IMR-90 (cell line): ENCODE measurements at regions not wholly inside any gene's neighbourhood (a gene's known extent, or its start where the extent isn't known, plus 50 kb on each side); places are given as distances from the start of the nearest gene placed in this dataset.

Source experiments
- ATAC-seq: fragments of 200-7000 bp; cut with Tn5 transposase; 2 replicates; pipeline ENCODE4 v1.9.1; 2020; ENCODE audit warnings: low read depth, mild to moderate bottlenecking, moderate library complexity
- BruUV-seq: library from RNA; stranded (reverse); fragments of 400-500 nt; replicated peaks from 2 replicates; lab custom pipeline; 2021; lab: Mats Ljungman, UMichigan
- CTCF ChIA-PET: fragments of 300-600 bp; formaldehyde crosslinking; extraction: SDS; loops from one replicate; lab custom pipeline; 2021; ENCODE audit warnings: antibody characterized with exemption; lab: Yijun Ruan, JAX
- POLR2A ChIA-PET: fragments of 300-600 bp; sonication (Branson Sonifier 250); formaldehyde crosslinking; loops from one replicate; lab custom pipeline; 2022; ENCODE audit warnings: antibody characterized with exemption; ENCODE audit not compliant: unreplicated experiment; lab: Charles Lee
- DNase-seq: peaks from one replicate; pipeline ENCODE4 v3.0.0; 2013
- H2AFZ ChIP-seq: replicated peaks from 2 replicates; pipeline ENCODE3; 2013; ENCODE audit warnings: low read length, mild to moderate bottlenecking; ENCODE audit not compliant: poor library complexity
- H2AK5ac ChIP-seq: 2 replicates; pipeline ENCODE4 v1.6.1; 2013; ENCODE audit warnings: low read depth, low read length, inconsistent platforms
- H2AK9ac ChIP-seq: replicated peaks from 2 replicates; pipeline ENCODE3; 2013; ENCODE audit warnings: mild to moderate bottlenecking, low read depth, low read length, moderate library complexity; ENCODE audit not compliant: poor library complexity
- H2BK120ac ChIP-seq: 2 replicates; pipeline ENCODE4 v1.6.1; 2013; ENCODE audit warnings: low read depth, low read length, inconsistent platforms
- H2BK15ac ChIP-seq: 3 replicates; pipeline ENCODE4 v1.6.1; 2013; ENCODE audit warnings: low read depth, low read length, inconsistent platforms
- H2BK20ac ChIP-seq: 2 replicates; pipeline ENCODE4 v1.6.1; 2013; ENCODE audit warnings: low read depth, mild to moderate bottlenecking, inconsistent platforms, low read length, moderate library complexity
- H2BK5ac ChIP-seq: 2 replicates; pipeline ENCODE4 v1.6.1; 2013; ENCODE audit warnings: mild to moderate bottlenecking, low read depth, low read length, inconsistent platforms; ENCODE audit not compliant: poor library complexity, severe bottlenecking
- H3K14ac ChIP-seq: replicated peaks from 2 replicates; pipeline ENCODE4 v1.6.1; 2013; ENCODE audit warnings: low read depth, low read length, inconsistent platforms
- H3K18ac ChIP-seq: 2 replicates; pipeline ENCODE4 v1.6.1; 2013; ENCODE audit warnings: low read depth, low read length, control low read depth
- H3K23ac ChIP-seq: 2 replicates; pipeline ENCODE4 v1.6.1; 2013; ENCODE audit warnings: low read depth, low read length, inconsistent platforms
- H3K27ac ChIP-seq: 2 replicates; pipeline ENCODE4 v1.5.1; 2013; ENCODE audit warnings: mild to moderate bottlenecking, control low read depth, low read length; ENCODE audit not compliant: insufficient read depth
- H3K27me3 ChIP-seq: 2 replicates; pipeline ENCODE4 v1.6.1; 2013; ENCODE audit warnings: low read length; ENCODE audit not compliant: control insufficient read depth, insufficient read depth
- H3K36me3 ChIP-seq: 2 replicates; pipeline ENCODE4 v1.6.1; 2013; ENCODE audit warnings: low read length, mixed read lengths; ENCODE audit not compliant: control insufficient read depth, insufficient read depth
- H3K4ac ChIP-seq: 2 replicates; pipeline ENCODE4 v1.6.1; 2013; ENCODE audit warnings: low read depth, low read length, inconsistent platforms
- H3K4me1 ChIP-seq: 2 replicates; pipeline ENCODE4 v1.6.1; 2013; ENCODE audit warnings: low read length, mixed read lengths; ENCODE audit not compliant: control insufficient read depth, insufficient read depth
- H3K4me2 ChIP-seq: 2 replicates; pipeline ENCODE4 v1.6.1; 2013; ENCODE audit warnings: low read depth, mild to moderate bottlenecking, control low read depth, low read length, moderate library complexity
- H3K4me3 ChIP-seq: 2 replicates; pipeline ENCODE4 v1.5.1; 2013; ENCODE audit warnings: low read depth, mild to moderate bottlenecking, control low read depth, low read length, moderate library complexity; ENCODE audit not compliant: insufficient read depth
- H3K56ac ChIP-seq: 2 replicates; pipeline ENCODE4 v1.6.1; 2013; ENCODE audit warnings: low read length, inconsistent platforms; ENCODE audit not compliant: insufficient read depth; ENCODE audit errors: extremely low read depth
- H3K79me1 ChIP-seq, 2 experiments: 2 replicates each; pipeline ENCODE4 v1.6.1; 2013; ENCODE audit warnings: low read length in 2 of 2, inconsistent platforms in 1 of 2, low read depth in 1 of 2
- H3K9ac ChIP-seq: 2 replicates; pipeline ENCODE4 v1.6.1; 2013; ENCODE audit warnings: low read depth, low read length, control low read depth
- H3K9me1 ChIP-seq: 2 replicates; pipeline ENCODE4 v1.6.1; 2013; ENCODE audit warnings: low read length, inconsistent platforms; ENCODE audit not compliant: insufficient read depth
- H3K9me3 ChIP-seq: 2 replicates; pipeline ENCODE4 v1.6.1; 2013; ENCODE audit warnings: low read length; ENCODE audit not compliant: control insufficient read depth, insufficient read depth
- H4K20me1 ChIP-seq: 2 replicates; pipeline ENCODE4 v1.6.1; 2013; ENCODE audit warnings: low read length, inconsistent platforms; ENCODE audit not compliant: insufficient read depth
- H4K5ac ChIP-seq: 2 replicates; pipeline ENCODE4 v1.6.1; 2013; ENCODE audit warnings: mild to moderate bottlenecking, low read depth, low read length, control low read depth
- H4K8ac ChIP-seq, 2 experiments: 2 replicates each; pipeline ENCODE4 v1.6.1; 2013; ENCODE audit warnings: low read depth in 2 of 2, low read length in 2 of 2, control low read depth in 1 of 2, inconsistent platforms in 1 of 2
- H4K91ac ChIP-seq: 2 replicates; pipeline ENCODE4 v1.6.1; 2013; ENCODE audit warnings: low read depth, low read length, inconsistent platforms; ENCODE audit not compliant: insufficient read depth
- BHLHE40 ChIP-seq: fragments of 150-350 bp; IDR thresholded peaks from 2 replicates; pipeline ENCODE4 v1.6.1; 2016; ENCODE audit warnings: mild to moderate bottlenecking, low read depth, low read length
- CEBPB ChIP-seq: IDR thresholded peaks from 2 replicates; pipeline ENCODE4 v1.6.1; 2012; ENCODE audit warnings: low read depth, low read length, improper control_type of control experiment
- MXI1 ChIP-seq: IDR thresholded peaks from 2 replicates; pipeline ENCODE4 v1.6.1; 2012; ENCODE audit warnings: low read depth, mild to moderate bottlenecking, low read length, moderate library complexity, borderline replicate concordance
- POLR2A ChIP-seq: IDR thresholded peaks from 2 replicates; pipeline ENCODE4 v1.6.1; 2012; ENCODE audit warnings: mild to moderate bottlenecking, low read depth, low read length
- RFX5 ChIP-seq: IDR thresholded peaks from 2 replicates; pipeline ENCODE4 v1.8.0; 2012; ENCODE audit warnings: low read depth, mild to moderate bottlenecking, low read length, moderate library complexity
- WGBS, 2 experiments: methylation state at CpG; one replicate each; pipeline versions ENCODE4 v1.1.5 to v1.1.7; 2013; ENCODE audit warnings: missing lambda C conversion rate in 2 of 2; ENCODE audit not compliant: insufficient read length in 1 of 2; ENCODE audit errors: extremely low coverage in 2 of 2; 5-methylcytosine and 5-hydroxymethylcytosine counted together
- dilution Hi-C: fragments of 300-500 bp; cut with HindIII; formaldehyde crosslinking; loops from one replicate; pipeline ENCODE4 v1.14.3; 2018; ENCODE audit warnings: low sequenced_read_pairs; ENCODE audit not compliant: unreplicated experiment
- in situ Hi-C: fragments of 300-500 bp; cut with MboI; formaldehyde crosslinking; loops from 3 replicates; pipeline ENCODE4 v1.14.3; 2019; ENCODE audit warnings: low sequenced_read_pairs, inconsistent platforms, mixed read lengths
- intact Hi-C: fragments of 100-400 bp; cut with micrococcal nuclease; formaldehyde crosslinking; loops from 2 replicates; pipeline ENCODE4 v1.10.0; 2022
- TF ChIP-seq, protein P1 (sequence below): fragments of 150-350 bp; IDR thresholded peaks from 2 replicates; pipeline ENCODE4 v1.6.1; 2017; ENCODE audit warnings: mild to moderate bottlenecking, antibody characterized with exemption, low read length, low read depth
- TF ChIP-seq, protein P2 (sequence below): fragments of 150-350 bp; IDR thresholded peaks from 2 replicates; pipeline ENCODE4 v1.6.1; 2016; ENCODE audit warnings: low read depth, mild to moderate bottlenecking, low read length, moderate library complexity, borderline replicate concordance

DNA sequence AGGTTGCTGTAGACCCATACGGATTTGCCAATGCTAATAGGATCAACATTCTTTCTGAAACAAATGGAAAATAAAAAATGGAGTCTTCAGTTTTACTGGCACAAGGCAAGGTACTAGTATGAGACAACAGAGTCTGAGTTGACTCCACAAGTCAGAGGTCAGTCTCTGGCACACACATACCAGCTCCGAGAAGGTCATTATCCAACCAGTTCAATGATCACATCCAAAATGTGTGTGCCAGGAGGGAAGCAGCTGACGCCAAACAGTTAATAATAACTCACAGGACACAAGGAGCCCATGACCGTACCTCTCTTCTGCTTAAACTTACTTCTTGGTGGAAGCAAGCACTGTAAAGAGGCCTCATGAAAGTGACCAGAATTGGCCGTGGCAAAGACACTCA lies 528.6 kb downstream of the ZNF516 start:
- Histone ChIP-seq H4K20me1 (no peaks in the 10 kb centered on the region), H3K18ac (no peak overlapping the region), H2AK9ac (no peak overlapping the region), H3K27me3 (no peaks in the 10 kb centered on the region), H2BK20ac (no peak overlapping the region), H3K4ac (no peak overlapping the region), H4K91ac (no peak overlapping the region), H2AK5ac (no peak overlapping the region), H4K5ac (no peak overlapping the region), H3K9me3 (peaks cover 13% of the 10 kb centered on the region; the same call in 1 of the 2 replicates), H3K9ac (no peak overlapping the region), H2BK120ac (no peak overlapping the region), H3K4me2 (no peak overlapping the region), H4K8ac (no peak overlapping the region), H2AFZ (no peak overlapping the region), H3K79me1 (no peaks in the 10 kb centered on the region), H3K36me3 (no peaks in the 10 kb centered on the region), H3K23ac (no peak overlapping the region), H3K14ac (no peak overlapping the region), H2BK15ac (no peak overlapping the region), H2BK5ac (no peak overlapping the region), H3K27ac (no peak overlapping the region), H3K9me1 (no peaks in the 10 kb centered on the region), H3K4me1 (no peaks in the 10 kb centered on the region), H3K4me3 (no peak overlapping the region), H3K56ac (no peak overlapping the region)
- ATAC-seq: no peak
- in situ Hi-C loops: no loop called here
- dilution Hi-C loops: no loop called here
- intact Hi-C loops: no loop called here
- POLR2A ChIA-PET: no interaction called here
- BruUV-seq: no TSS peak
- CTCF ChIA-PET: no interaction called here
- no peak for DNase-seq
- WGBS, 2 experiments: no CpG with 5 or more reads among the region's 5 CpGs
- no peak for TF ChIP-seq RFX5
- TF ChIP-seq BHLHE40: no peak
- TF ChIP-seq, protein P1, sequence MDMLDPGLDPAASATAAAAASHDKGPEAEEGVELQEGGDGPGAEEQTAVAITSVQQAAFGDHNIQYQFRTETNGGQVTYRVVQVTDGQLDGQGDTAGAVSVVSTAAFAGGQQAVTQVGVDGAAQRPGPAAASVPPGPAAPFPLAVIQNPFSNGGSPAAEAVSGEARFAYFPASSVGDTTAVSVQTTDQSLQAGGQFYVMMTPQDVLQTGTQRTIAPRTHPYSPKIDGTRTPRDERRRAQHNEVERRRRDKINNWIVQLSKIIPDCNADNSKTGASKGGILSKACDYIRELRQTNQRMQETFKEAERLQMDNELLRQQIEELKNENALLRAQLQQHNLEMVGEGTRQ: no peak
- TF ChIP-seq MXI1: no peak
- TF ChIP-seq POLR2A: no peak
- no peak for TF ChIP-seq CEBPB
- TF ChIP-seq, protein P2, sequence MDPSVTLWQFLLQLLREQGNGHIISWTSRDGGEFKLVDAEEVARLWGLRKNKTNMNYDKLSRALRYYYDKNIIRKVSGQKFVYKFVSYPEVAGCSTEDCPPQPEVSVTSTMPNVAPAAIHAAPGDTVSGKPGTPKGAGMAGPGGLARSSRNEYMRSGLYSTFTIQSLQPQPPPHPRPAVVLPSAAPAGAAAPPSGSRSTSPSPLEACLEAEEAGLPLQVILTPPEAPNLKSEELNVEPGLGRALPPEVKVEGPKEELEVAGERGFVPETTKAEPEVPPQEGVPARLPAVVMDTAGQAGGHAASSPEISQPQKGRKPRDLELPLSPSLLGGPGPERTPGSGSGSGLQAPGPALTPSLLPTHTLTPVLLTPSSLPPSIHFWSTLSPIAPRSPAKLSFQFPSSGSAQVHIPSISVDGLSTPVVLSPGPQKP: no peak
